Common myeloid progenitor, CD34-positive (primary cell): ENCODE measurements at regions not wholly inside any gene's neighbourhood (a gene's known extent, or its start where the extent isn't known, plus 50 kb on each side); places are given as distances from the start of the nearest gene placed in this dataset.
"Not testable (repeated sequence)": the region's sequence is repeated elsewhere in the genome, so short reads cannot be mapped to it uniquely, and the experiment has no call there.

Source experiments
- CTCF ChIA-PET: fragments of 350-600 bp; sonication (Branson Sonifier 250); formaldehyde crosslinking; loops from one replicate; lab custom pipeline; 2021; ENCODE audit warnings: antibody characterized with exemption; lab: Charles Lee
- POLR2A ChIA-PET: fragments of 350-600 bp; sonication (Branson Sonifier 250); formaldehyde crosslinking; loops from one replicate; lab custom pipeline; 2021; ENCODE audit warnings: antibody characterized with exemption; lab: Charles Lee
- DNase-seq, 3 donors: peaks; one replicate each; pipeline versions ENCODE4 v3.0.0 to v3.0.0-alpha.2; 2013
- H3K27ac ChIP-seq, 2 experiments: 1 replicate in 1 of 2; 2 replicates in 1 of 2; pipeline ENCODE4 v1.7.0; 2013; ENCODE audit warnings: inconsistent platforms in 2 of 2, low read length in 2 of 2, mild to moderate bottlenecking in 2 of 2, low read depth in 1 of 2, moderate library complexity in 1 of 2; ENCODE audit not compliant: severe bottlenecking in 2 of 2, insufficient read depth in 1 of 2, poor library complexity in 1 of 2
- H3K27me3 ChIP-seq, 5 experiments: replicated peaks in 2 of 5; 1 replicate in 3 of 5; 2 replicates in 2 of 5; pipeline versions ENCODE4 v1.6.1 to v1.7.0; 2013; ENCODE audit warnings: low read length in 4 of 5, mild to moderate bottlenecking in 2 of 5, moderate library complexity in 2 of 5, inconsistent platforms in 1 of 5; ENCODE audit not compliant: insufficient read depth in 5 of 5, control insufficient read depth in 4 of 5
- H3K36me3 ChIP-seq, 4 experiments: 1 replicate in 2 of 4; 2 replicates in 2 of 4; pipeline versions ENCODE4 v1.6.1 to v1.7.0; 2013; ENCODE audit warnings: low read length in 3 of 4, control low read depth in 1 of 4, mild to moderate bottlenecking in 1 of 4; ENCODE audit not compliant: control insufficient read depth in 4 of 4, insufficient read depth in 4 of 4
- H3K4me1 ChIP-seq, 4 experiments: 1 replicate in 3 of 4; 2 replicates in 1 of 4; pipeline versions ENCODE4 v1.6.1 to v1.7.1; 2013; ENCODE audit warnings: low read length in 3 of 4, mild to moderate bottlenecking in 3 of 4, control low read depth in 1 of 4, inconsistent platforms in 1 of 4, moderate library complexity in 1 of 4; ENCODE audit not compliant: control insufficient read depth in 4 of 4, insufficient read depth in 4 of 4; ENCODE audit errors: control extremely low read depth in 1 of 4
- H3K4me3 ChIP-seq, 7 experiments: 1 replicate in 4 of 7; 2 replicates in 3 of 7; pipeline versions ENCODE4 v1.5.1 to v1.7.0; 2013; ENCODE audit warnings: mild to moderate bottlenecking in 7 of 7, low read length in 6 of 7, moderate library complexity in 6 of 7, inconsistent platforms in 2 of 7, low read depth in 2 of 7, control low read depth in 1 of 7; ENCODE audit not compliant: insufficient read depth in 4 of 7, control insufficient read depth in 1 of 7; ENCODE audit errors: extremely low read depth in 1 of 7
- H3K9me3 ChIP-seq, 5 experiments: 1 replicate in 4 of 5; 2 replicates in 1 of 5; pipeline versions ENCODE4 v1.6.1 to v1.7.1; 2013; ENCODE audit warnings: low read length in 4 of 5, mild to moderate bottlenecking in 2 of 5, inconsistent platforms in 1 of 5, low read depth in 1 of 5, moderate library complexity in 1 of 5; ENCODE audit not compliant: control insufficient read depth in 4 of 5, insufficient read depth in 2 of 5; ENCODE audit errors: control extremely low read depth in 1 of 5
- WGBS: methylation state at CpG from one replicate; pipeline ENCODE4 v1.1.5; 2013; ENCODE audit not compliant: insufficient coverage; 5-methylcytosine and 5-hydroxymethylcytosine counted together

GRCh38 chr5:50550267-50550666 lies 109.2 kb upstream of the EMB start:
- ChIA-PET CTCF (no interaction called here), POLR2A (no interaction called here)
- no peaks in the 10 kb centered on the region for H3K9me3 ChIP-seq
- H3K27ac ChIP-seq = no peak overlapping the region
- DNase-seq = no peak
- no peak overlapping the region for H3K4me3 ChIP-seq
- H3K4me1 ChIP-seq = peaks cover 0 to 5% (median 1%) of the 10 kb centered on the region in 4 experiments
- no peaks in the 10 kb centered on the region for H3K36me3 ChIP-seq
- H3K27me3 ChIP-seq = no peaks in the 10 kb centered on the region

DNA sequence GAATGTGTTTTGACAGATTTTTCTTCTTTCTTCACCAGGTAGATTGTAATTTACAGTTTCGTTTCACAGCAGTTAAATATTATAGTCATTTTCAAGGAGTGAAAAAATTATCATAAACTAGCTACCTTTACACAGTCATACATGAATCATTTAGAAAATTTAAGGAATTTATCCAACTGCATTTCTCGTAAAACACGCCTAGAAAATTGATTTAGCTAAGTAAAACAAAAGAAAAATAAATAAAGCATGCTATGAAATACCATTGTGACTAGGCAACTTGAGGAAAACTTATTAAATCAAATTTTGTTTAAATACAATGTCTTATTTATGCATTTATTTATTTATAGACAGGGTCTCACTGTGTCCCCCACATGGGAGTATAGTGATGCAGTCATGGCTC lies 109.9 kb upstream of the EMB start:
- Histone ChIP-seq H3K27me3 (no peaks in the 10 kb centered on the region), H3K4me1 (peaks cover 0 to 5% (median 1%) of the 10 kb centered on the region in 4 experiments), H3K9me3 (no peaks in the 10 kb centered on the region), H3K4me3 (no peak overlapping the region), H3K27ac (no peak overlapping the region), H3K36me3 (no peaks in the 10 kb centered on the region)
- CTCF ChIA-PET = no interaction called here
- DNase-seq = no peak
- POLR2A ChIA-PET = no interaction called here
- no CpG with 5 or more reads among the region's 3 CpGs for WGBS

- DNase-seq = no peak
- Histone ChIP-seq H3K27ac (no peak overlapping the region), H3K9me3 (no peaks in the 10 kb centered on the region), H3K27me3 (no peaks in the 10 kb centered on the region), H3K4me1 (peaks cover 0 to 3% (median 1%) of the 10 kb centered on the region in 4 experiments), H3K36me3 (no peaks in the 10 kb centered on the region), H3K4me3 (no peak overlapping the region)
- ChIA-PET CTCF (no interaction called here), POLR2A (no interaction called here)
- 100% methylated on average over 1 of the region's 4 CpGs for WGBS
Measured at GRCh38 chr5:50553560-50553984, 112.5 kb upstream of the EMB start.

- H3K36me3 ChIP-seq, H3K9me3 ChIP-seq, POLR2A ChIA-PET, H3K4me1 ChIP-seq, H3K27me3 ChIP-seq, CTCF ChIA-PET, H3K4me3 ChIP-seq, H3K27ac ChIP-seq, DNase-seq: not testable (repeated sequence)
Measured at GRCh38 chr5:50558640-50559039, 107.8 kb upstream of the PARP8 start.

- Histone ChIP-seq H3K9me3 (no peaks in the 10 kb centered on the region), H3K27me3 (no peaks in the 10 kb centered on the region), H3K27ac (no peak overlapping the region), H3K4me3 (no peak overlapping the region), H3K4me1 (peaks cover 0 to 12% (median under 1%) of the 10 kb centered on the region in 4 experiments), H3K36me3 (no peaks in the 10 kb centered on the region)
- DNase-seq = no peak
- ChIA-PET CTCF (no interaction called here), POLR2A (no interaction called here)
- WGBS = no CpG with 5 or more reads among the region's 1 CpG
Measured at GRCh38 chr5:50559955-50560354, 106.5 kb upstream of the PARP8 start.

GRCh38 chr5:50562694-50563093 lies 103.7 kb upstream of the PARP8 start:
- ChIA-PET CTCF (no interaction called here), POLR2A (no interaction called here)
- no peaks in the 10 kb centered on the region for H3K27me3 ChIP-seq
- 100% methylated on average over 1 of the region's 2 CpGs for WGBS
- H3K27ac ChIP-seq = no peak overlapping the region
- DNase-seq = no peak
- no peak overlapping the region for H3K4me3 ChIP-seq
- H3K4me1 ChIP-seq = peaks cover 0 to 12% (median 0%) of the 10 kb centered on the region in 4 experiments
- H3K9me3 ChIP-seq = no peaks in the 10 kb centered on the region
- H3K36me3 ChIP-seq = no peaks in the 10 kb centered on the region

GRCh38 chr5:50564079-50564478 lies 102.4 kb upstream of the PARP8 start:
- H3K4me1 ChIP-seq = peaks cover 0 to 12% (median 0%) of the 10 kb centered on the region in 4 experiments
- H3K4me3 ChIP-seq = no peak overlapping the region
- ChIA-PET POLR2A (no interaction called here), CTCF (no interaction called here)
- no peaks in the 10 kb centered on the region for H3K27me3 ChIP-seq
- no peaks in the 10 kb centered on the region for H3K36me3 ChIP-seq
- peak; percentile 29 to 82 (median 45) for DNase-seq
- H3K9me3 ChIP-seq = peaks cover 0 to 3% (median 0%) of the 10 kb centered on the region in 5 experiments
- WGBS = 14% methylated on average over 1 of the region's 2 CpGs
- peak overlapping the region in 1 of 2 experiments; percentile 1 for H3K27ac ChIP-seq
